ENCODE measurements at regions not wholly inside any gene's neighbourhood (a gene's known extent, or its start where the extent isn't known, plus 50 kb on each side); places are given as distances from the start of the nearest gene placed in this dataset.
A peak's percentile ranks its signal among the peaks of the same experiment; 100 is the strongest.

GRCh38 chr2:207394812-207395534, 134.8 kb upstream of the CREB1 start:
- Histone ChIP-seq H3K27me3 (ENCODE audit: control insufficient read depth, insufficient read depth, low read length) (no peaks in the 10 kb centered on the region), H3K9ac (ENCODE audit: low read depth, low read length) (no peak overlapping the region; the same call in 1 of the 2 replicates), H2AK9ac (replicated peaks; ENCODE audit: low read depth, low read length, poor library complexity) (peak overlapping the region; percentile 97), H3K56ac (ENCODE audit: extremely low read depth, insufficient read depth, low read length) (peak overlapping the region; percentile 92), H3K4ac (ENCODE audit: low read depth, low read length) (peak overlapping the region; percentile 100), H3K27ac (ENCODE audit: insufficient read depth, low read length) (peak overlapping the region; percentile 98), H3K18ac (ENCODE audit: low read depth, low read length) (peak overlapping the region; percentile 94), H4K5ac (ENCODE audit: low read depth, low read length) (peak overlapping the region; percentile 96), H4K8ac (ENCODE audit: low read depth in 2 of 2, low read length in 2 of 2) (peak overlapping the region; percentile 95 to 97), H3K4me2 (ENCODE audit: low read depth, low read length) (no peak overlapping the region; the same call in 1 of the 2 replicates), H4K20me1 (ENCODE audit: insufficient read depth, low read length) (no peaks in the 10 kb centered on the region), H2BK5ac (ENCODE audit: low read depth, low read length, poor library complexity, severe bottlenecking) (peak overlapping the region; percentile 100), H3K14ac (replicated peaks; ENCODE audit: low read depth, low read length) (peak overlapping the region; percentile 99), H2BK15ac (ENCODE audit: low read depth, low read length) (peak overlapping the region; percentile 86), H3K4me1 (ENCODE audit: control insufficient read depth, insufficient read depth, low read length) (peaks cover 10% of the 10 kb centered on the region), H4K91ac (ENCODE audit: insufficient read depth, low read depth, low read length) (peak overlapping the region; percentile 99), H2BK120ac (ENCODE audit: low read depth, low read length) (peak overlapping the region; percentile 99), H2AFZ (replicated peaks; ENCODE audit: low read length, poor library complexity) (peak overlapping the region; percentile 87), H3K9me3 (ENCODE audit: control insufficient read depth, insufficient read depth, low read length) (peaks cover 3% of the 10 kb centered on the region; the same call in 1 of the 2 replicates), H2BK20ac (ENCODE audit: low read depth, low read length) (peak overlapping the region; percentile 100), H3K23ac (ENCODE audit: low read depth, low read length) (peak overlapping the region; percentile 100), H3K4me3 (ENCODE audit: insufficient read depth, low read depth, low read length) (no peak overlapping the region), H3K79me1 (ENCODE audit: low read depth in 1 of 2, low read length in 2 of 2) (no peaks in the 10 kb centered on the region), H3K9me1 (ENCODE audit: insufficient read depth, low read length) (peaks cover 6% of the 10 kb centered on the region), H3K36me3 (ENCODE audit: control insufficient read depth, insufficient read depth, low read length) (no peaks in the 10 kb centered on the region), H2AK5ac (ENCODE audit: low read depth, low read length) (peak overlapping the region; percentile 99)
- intact Hi-C loops (cut with micrococcal nuclease) (loop anchor here (2.0 kb wide), 3 partner anchors 60 to 228 kb away; no protein-coding TSS in a partner anchor), dilution Hi-C loops (cut with HindIII; ENCODE audit: low sequenced_read_pairs, unreplicated experiment) (no loop called here), in situ Hi-C loops (cut with MboI; ENCODE audit: low sequenced_read_pairs) (no loop called here)
- no TSS peak for BruUV-seq (replicated peaks)
- DNase-seq: peak; percentile 99
- ATAC-seq (ENCODE audit: low read depth): peak; percentile 90
- CTCF ChIA-PET: no interaction called here
- POLR2A ChIA-PET (ENCODE audit: unreplicated experiment): no interaction called here
- WGBS, 2 experiments (ENCODE audit: extremely low coverage in 2 of 2, insufficient read length in 1 of 2): no CpG with 5 or more reads among the region's 7 CpGs
- TF ChIP-seq SMC3 (IDR thresholded peaks at IDR 0.05; ENCODE audit: low read depth, low read length) (no peak), CHD1 (IDR thresholded peaks at IDR 0.05; ENCODE audit: low read depth, low read length) (no peak), MXI1 (IDR thresholded peaks at IDR 0.05; ENCODE audit: borderline replicate concordance, low read depth, low read length) (no peak), BHLHE40 (IDR thresholded peaks at IDR 0.05; ENCODE audit: low read depth, low read length) (peak; percentile 29; the same call in 1 of the 2 replicates), ELK1 (IDR thresholded peaks at IDR 0.05; ENCODE audit: borderline replicate concordance, low read depth, low read length) (no peak), USF2 (IDR thresholded peaks at IDR 0.05; ENCODE audit: low read depth, low read length) (no peak), POLR2A (IDR thresholded peaks at IDR 0.05; ENCODE audit: low read depth, low read length) (no peak), MAFK (IDR thresholded peaks at IDR 0.05; ENCODE audit: low read depth, low read length) (peak; percentile 82), RFX5 (IDR thresholded peaks at IDR 0.05; ENCODE audit: low read depth, low read length) (no peak), NFE2L2 (IDR thresholded peaks at IDR 0.05; ENCODE audit: low read depth, low read length) (peak; percentile 56), RAD21 (IDR thresholded peaks at IDR 0.05; ENCODE audit: low read length) (peak; percentile 3), CTCF (conservative IDR thresholded peaks at IDR 0.05; ENCODE audit: low read depth, low read length) (no peak), RCOR1 (IDR thresholded peaks at IDR 0.05; ENCODE audit: insufficient replicate concordance, low read length) (no peak), CEBPB (IDR thresholded peaks at IDR 0.05; ENCODE audit: low read depth, low read length) (peak; percentile 36; the same call in 1 of the 2 replicates), MAZ (IDR thresholded peaks at IDR 0.05; ENCODE audit: borderline replicate concordance, low read depth, low read length) (no peak; the same call in 1 of the 2 replicates)

Data from IMR-90 (cell line).